ENCODE measurements at regions not wholly inside any gene's neighbourhood (a gene's known extent, or its start where the extent isn't known, plus 50 kb on each side); places are given as distances from the start of the nearest gene placed in this dataset.

- no peak for TF ChIP-seq AR (CRISPR knock-in tag; IDR thresholded peaks at IDR 0.05)
- no peak for TF ChIP-seq NFATC4 (CRISPR knock-in tag; IDR thresholded peaks at IDR 0.05)
- TF ChIP-seq ZNF121 (CRISPR knock-in tag; IDR thresholded peaks at IDR 0.05) = no peak
- no peak for TF ChIP-seq NR2C2 (CRISPR knock-in tag; IDR thresholded peaks at IDR 0.05)
- TF ChIP-seq ZNF263 (CRISPR knock-in tag; IDR thresholded peaks at IDR 0.05; ENCODE audit: low read depth) = no peak
Observed at GRCh38 chr2:129872446-129872845, 107.0 kb upstream of the RAB6C start (continued).

- Mint-ChIP-seq H3K4me1 (peaks cover 16% of the 10 kb centered on the region), H3K27ac (no peak overlapping the region), H3K9me3 (no peaks in the 10 kb centered on the region), H3K27me3 (ENCODE audit: low read depth) (no peaks in the 10 kb centered on the region), H3K4me3 (peak overlapping the region; percentile 89), H3K36me3 (no peaks in the 10 kb centered on the region)
- ATAC-seq = no peak
- TF ChIP-seq SP1 (CRISPR knock-in tag; conservative IDR thresholded peaks at IDR 0.05) (no peak), ATF1 (CRISPR knock-in tag; IDR thresholded peaks at IDR 0.05) (no peak), SMAD4 (CRISPR knock-in tag; IDR thresholded peaks at IDR 0.05) (no peak), ZNF671 (CRISPR knock-in tag; IDR thresholded peaks at IDR 0.05) (no peak), FOXP4 (CRISPR knock-in tag; IDR thresholded peaks at IDR 0.05) (no peak), IRF2 (CRISPR knock-in tag; IDR thresholded peaks at IDR 0.05; ENCODE audit: borderline replicate concordance, low read depth) (no peak), ZNF263 (CRISPR knock-in tag; IDR thresholded peaks at IDR 0.05; ENCODE audit: low read depth) (no peak), SOX15 (CRISPR knock-in tag; IDR thresholded peaks at IDR 0.05) (no peak), ZNF219 (CRISPR knock-in tag; IDR thresholded peaks at IDR 0.05; ENCODE audit: borderline replicate concordance) (no peak), AFF4 (CRISPR knock-in tag; IDR thresholded peaks at IDR 0.05; ENCODE audit: borderline replicate concordance) (no peak)
- POLR2A ChIA-PET = no interaction called here
- CTCF ChIA-PET = no interaction called here
- no peak for DNase-seq (ENCODE audit: low spot score)
Observed at GRCh38 chr2:129876541-129876940, 102.9 kb upstream of the RAB6C start.

GRCh38 chr2:129877289-129877741, 102.2 kb upstream of the RAB6C start:
- H3K36me3 Mint-ChIP-seq = no peaks in the 10 kb centered on the region
- peak; percentile 89 for TF ChIP-seq USF1 (CRISPR knock-in tag; IDR thresholded peaks at IDR 0.05)
- no peak for TF ChIP-seq ZNF512 (CRISPR knock-in tag; IDR thresholded peaks at IDR 0.05; ENCODE audit: borderline replicate concordance)
- TF ChIP-seq USF2 (CRISPR knock-in tag; IDR thresholded peaks at IDR 0.05) = peak; percentile 94
- no peaks in the 10 kb centered on the region for H3K27me3 Mint-ChIP-seq (ENCODE audit: low read depth)
- no peaks in the 10 kb centered on the region for H3K9me3 Mint-ChIP-seq
- peak overlapping the region; percentile 89 for H3K4me3 Mint-ChIP-seq
- ATAC-seq (peak; percentile 87), DNase-seq (ENCODE audit: low spot score) (peak; percentile 88)
- ChIA-PET POLR2A (no interaction called here), CTCF (interaction anchor here (1.4 kb wide), 2 partner anchors 14 to 46 kb away, joined by 4 to 7 read pairs; no protein-coding TSS in a partner anchor)
- H3K27ac Mint-ChIP-seq = no peak overlapping the region
- H3K4me1 Mint-ChIP-seq = peaks cover 13% of the 10 kb centered on the region
